ENCODE measurements at regions not wholly inside any gene's neighbourhood (a gene's known extent, or its start where the extent isn't known, plus 50 kb on each side); places are given as distances from the start of the nearest gene placed in this dataset.

GRCh38 chr11:134521001-134521400 is 109.0 kb upstream of the B3GAT1 start:
- no peak for DNase-seq

GRCh38 chr11:134519788-134520187 is 107.7 kb upstream of the B3GAT1 start:
- no peak for DNase-seq

- DNase-seq = no peak
Observed at GRCh38 chr11:134519390-134519750, 107.3 kb upstream of the B3GAT1 start.

GRCh38 chr11:134518616-134519389 is 106.8 kb upstream of the B3GAT1 start:
- no peak for DNase-seq

GRCh38 chr11:134517621-134518293 is 105.7 kb upstream of the B3GAT1 start:
- no peak for DNase-seq

GRCh38 chr11:134517115-134517514 is 105.1 kb upstream of the B3GAT1 start:
- DNase-seq = no peak

GRCh38 chr11:134516529-134516928 is 104.5 kb upstream of the B3GAT1 start:
- DNase-seq = no peak

- no peak for DNase-seq
Observed at GRCh38 chr11:134515081-134515960, 103.3 kb upstream of the B3GAT1 start.

- no peak for DNase-seq
Observed at GRCh38 chr11:134514354-134514951, 102.4 kb upstream of the B3GAT1 start.

GRCh38 chr11:134513585-134514120 is 101.6 kb upstream of the B3GAT1 start:
- no peak for DNase-seq

GRCh38 chr11:134512571-134513538 is 100.8 kb upstream of the B3GAT1 start:
- DNase-seq = no peak

GRCh38 chr11:134512061-134512460 is 100.0 kb upstream of the B3GAT1 start:
- no peak for DNase-seq

- no peak for DNase-seq
Observed at GRCh38 chr11:134511255-134511654, 99.2 kb upstream of the B3GAT1 start.

- DNase-seq = no peak
Observed at GRCh38 chr11:134510233-134511040, 98.4 kb upstream of the B3GAT1 start.

GRCh38 chr11:134509381-134510232 is 97.6 kb upstream of the B3GAT1 start:
- no peak for DNase-seq

- DNase-seq = no peak
Observed at GRCh38 chr11:134508219-134508990, 96.4 kb upstream of the B3GAT1 start.

- no peak for DNase-seq
Observed at GRCh38 chr11:134506046-134506445, 94.0 kb upstream of the B3GAT1 start.

GRCh38 chr11:134505125-134505524 is 93.1 kb upstream of the B3GAT1 start:
- DNase-seq = no peak
